B cell (primary cell): ENCODE measurements at regions not wholly inside any gene's neighbourhood (a gene's known extent, or its start where the extent isn't known, plus 50 kb on each side); places are given as distances from the start of the nearest gene placed in this dataset.

Experiments used
- ATAC-seq: fragments of 200-7000 bp; cut with Tn5 transposase; one replicate; pipeline ENCODE4 v1.10.0; 2021; ENCODE audit warnings: low read depth, mild to moderate bottlenecking, moderate number of reproducible peaks, moderate library complexity
- CTCF ChIA-PET: fragments of 350-600 bp; sonication (Branson Sonifier 250); formaldehyde crosslinking; loops from one replicate; lab custom pipeline; 2021; ENCODE audit warnings: antibody characterized with exemption, inconsistent platforms; lab: Charles Lee
- POLR2A ChIA-PET: fragments of 350-600 bp; sonication (Branson Sonifier 250); formaldehyde crosslinking; loops from one replicate; lab custom pipeline; 2021; ENCODE audit warnings: antibody characterized with exemption; lab: Charles Lee
- DNase-seq: peaks from one replicate; pipeline ENCODE4 v3.0.0; 2013
- H2AFZ ChIP-seq: 2 replicates; pipeline ENCODE4 v1.6.1; 2012; ENCODE audit warnings: mild to moderate bottlenecking, low read depth, low read length; ENCODE audit not compliant: insufficient read depth, poor library complexity, severe bottlenecking
- H3K27ac ChIP-seq, 2 donors: 1 replicate in 1 of 2; 2 replicates in 1 of 2; pipeline ENCODE4 v1.5.1; 2012 to 2013; ENCODE audit warnings: low read length in 2 of 2, mild to moderate bottlenecking in 2 of 2, moderate library complexity in 1 of 2
- H3K27me3 ChIP-seq, 4 experiments: fragments of 200-600 bp in 1 of 4; sonication (generic) in 1 of 4; replicated peaks in 1 of 4; 1 replicate in 2 of 4; 2 replicates in 2 of 4; pipeline versions ENCODE4 v1.6.1 to v1.7.0; 2013 to 2016; ENCODE audit warnings: low read length in 3 of 4, mild to moderate bottlenecking in 2 of 4, mixed read lengths in 1 of 4, moderate library complexity in 1 of 4; ENCODE audit not compliant: insufficient read depth in 4 of 4, control insufficient read depth in 3 of 4; ENCODE audit errors: control extremely low read depth in 1 of 4
- H3K36me3 ChIP-seq, 2 experiments: replicated peaks in 1 of 2; 1 replicate in 1 of 2; 2 replicates in 1 of 2; pipeline versions ENCODE4 v1.6.1 to v1.7.1; 2013; ENCODE audit warnings: low read length in 1 of 2; ENCODE audit not compliant: insufficient read depth in 2 of 2, control insufficient read depth in 1 of 2; ENCODE audit errors: control extremely low read depth in 1 of 2, extremely low read depth in 1 of 2
- H3K4me1 ChIP-seq, 2 donors: fragments of 200-600 bp in 1 of 2; sonication (generic) in 1 of 2; 1 replicate in 1 of 2; 2 replicates in 1 of 2; pipeline versions ENCODE4 v1.5.1 to v1.6.1; 2013 to 2017; ENCODE audit warnings: low read length in 2 of 2; ENCODE audit not compliant: control insufficient read depth in 2 of 2, insufficient read depth in 2 of 2
- H3K4me2 ChIP-seq: replicated peaks from 2 replicates; pipeline ENCODE3; 2012; ENCODE audit warnings: mild to moderate bottlenecking, low read depth, low read length; ENCODE audit not compliant: poor library complexity, severe bottlenecking
- H3K4me3 ChIP-seq, 5 experiments: fragments of 200-600 bp in 1 of 5; sonication (generic) in 1 of 5; 1 replicate in 3 of 5; 2 replicates in 2 of 5; pipeline versions ENCODE4 v1.5.1 to v1.7.0; 2011 to 2016; ENCODE audit warnings: low read length in 4 of 5, mild to moderate bottlenecking in 4 of 5, low read depth in 2 of 5, control low read depth in 1 of 5, moderate library complexity in 1 of 5; ENCODE audit not compliant: insufficient read depth in 1 of 5; ENCODE audit errors: control extremely low read depth in 1 of 5, extremely low read depth in 1 of 5
- H3K79me2 ChIP-seq: fragments of 200-600 bp; sonication (generic); one replicate; pipeline ENCODE4 v1.6.0; 2016; ENCODE audit warnings: low read length; ENCODE audit not compliant: control insufficient read depth, insufficient read depth
- H3K9ac ChIP-seq: fragments of 200-600 bp; sonication (generic); 2 replicates; pipeline ENCODE4 v1.6.1; 2017; ENCODE audit warnings: mild to moderate bottlenecking, low read length, moderate library complexity
- H3K9me3 ChIP-seq, 3 donors: one replicate each; pipeline versions ENCODE4 v1.6.1 to v1.7.1; 2013; ENCODE audit warnings: low read length in 2 of 3; ENCODE audit not compliant: control insufficient read depth in 2 of 3, insufficient read depth in 1 of 3; ENCODE audit errors: control extremely low read depth in 1 of 3
- H4K20me1 ChIP-seq: 2 replicates; pipeline ENCODE4 v1.6.0; 2012; ENCODE audit warnings: mild to moderate bottlenecking, low read length; ENCODE audit not compliant: insufficient read depth, control insufficient read depth, poor library complexity, severe bottlenecking
- H3K27ac Mint-ChIP-seq: one replicate; pipeline ENCODE4 v1.8.0; 2021; ENCODE audit warnings: mixed read lengths
- H3K27me3 Mint-ChIP-seq: one replicate; pipeline ENCODE4 v1.8.0; 2021; ENCODE audit warnings: mixed read lengths
- H3K4me1 Mint-ChIP-seq: one replicate; pipeline ENCODE4 v1.8.0; 2021; ENCODE audit warnings: mixed read lengths
- H3K4me3 Mint-ChIP-seq: one replicate; pipeline ENCODE4 v1.8.0; 2021; ENCODE audit warnings: mixed read lengths
- H3K9me3 Mint-ChIP-seq: one replicate; pipeline ENCODE4 v1.8.0; 2022; ENCODE audit warnings: mixed read lengths; ENCODE audit not compliant: insufficient read depth
- CTCF ChIP-seq: fragments of 200-600 bp; IDR thresholded peaks from one replicate; pipeline ENCODE4 v1.8.0; 2022; ENCODE audit warnings: antibody characterized with exemption, mild to moderate bottlenecking
- EZH2 ChIP-seq: IDR thresholded peaks from 2 replicates; pipeline ENCODE4 v1.6.1; 2012; ENCODE audit warnings: borderline replicate concordance, low read depth, mild to moderate bottlenecking, moderate library complexity, low read length; ENCODE audit not compliant: insufficient read depth, poor library complexity, severe bottlenecking
- WGBS: methylation state at CpG from one replicate; pipeline ENCODE4 v1.1.5; 2013; ENCODE audit warnings: missing lambda C conversion rate; ENCODE audit not compliant: insufficient coverage; 5-methylcytosine and 5-hydroxymethylcytosine counted together
- intact Hi-C: fragments of 100-400 bp; cut with micrococcal nuclease; formaldehyde crosslinking; loops from one replicate; pipeline ENCODE4 v1.10.0; 2022

DNA sequence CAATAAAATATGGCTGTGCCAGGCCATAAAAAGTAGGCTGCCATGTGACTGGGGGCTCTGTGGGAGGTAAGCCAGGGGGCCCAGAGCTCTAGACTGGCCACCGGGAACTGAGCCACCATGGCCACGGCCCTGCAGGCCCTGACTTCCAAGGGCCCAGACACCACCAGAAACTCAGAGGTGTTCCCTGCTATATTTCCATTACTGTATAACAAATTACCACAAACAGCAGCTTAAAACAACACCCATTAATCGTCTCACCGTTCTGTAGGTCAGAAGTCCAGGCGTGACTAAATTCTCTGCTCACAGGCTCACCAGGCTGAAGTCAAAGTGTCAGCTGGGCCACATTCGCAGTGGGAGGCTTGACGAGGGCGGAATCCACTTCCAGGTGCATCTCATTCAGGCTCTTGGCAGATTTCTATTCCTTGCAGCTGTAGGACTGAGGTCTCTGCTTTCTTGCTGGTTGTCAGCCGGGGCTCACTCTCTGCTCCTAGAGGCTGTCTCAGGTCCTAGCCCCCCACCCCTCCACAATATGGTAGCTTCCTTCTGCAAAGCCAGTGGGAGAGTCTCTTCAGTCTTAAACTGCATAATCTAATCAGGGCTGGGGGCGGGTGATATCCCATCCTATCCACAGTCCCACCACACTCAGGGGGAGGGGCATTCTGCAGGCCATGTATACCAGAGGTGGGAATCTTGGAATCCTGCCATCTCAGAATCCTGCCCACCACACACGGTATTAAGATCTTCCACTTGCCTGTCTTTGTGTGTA is 125.4 kb downstream of the C5orf15 start:
- no peaks in the 10 kb centered on the region for H3K36me3 ChIP-seq
- Mint-ChIP-seq H3K27me3 (no peaks in the 10 kb centered on the region), H3K4me3 (no peak overlapping the region), H3K4me1 (peaks cover 19% of the 10 kb centered on the region), H3K9me3 (no peaks in the 10 kb centered on the region), H3K27ac (no peak overlapping the region)
- H3K4me2 ChIP-seq: no peak overlapping the region
- intact Hi-C loops: no loop called here
- ChIA-PET POLR2A (no interaction called here), CTCF (no interaction called here)
- peaks cover 20 to 22% of the 10 kb centered on the region in 2 donors for H3K4me1 ChIP-seq
- no peaks in the 10 kb centered on the region for H4K20me1 ChIP-seq
- no peaks in the 10 kb centered on the region for H3K79me2 ChIP-seq
- H3K4me3 ChIP-seq: no peak overlapping the region
- ATAC-seq: no peak
- DNase-seq: no peak
- H3K27ac ChIP-seq: no peak overlapping the region
- no peak for TF ChIP-seq EZH2
- TF ChIP-seq CTCF: no peak
- H3K27me3 ChIP-seq: no peaks in the 10 kb centered on the region
- no peak overlapping the region for H2AFZ ChIP-seq
- no peak overlapping the region for H3K9ac ChIP-seq
- H3K9me3 ChIP-seq: no peaks in the 10 kb centered on the region
- 86% methylated on average over 10 of the region's 11 CpGs for WGBS
